Kidney tubule cell (primary cell): ENCODE measurements at regions not wholly inside any gene's neighbourhood (a gene's known extent, or its start where the extent isn't known, plus 50 kb on each side); places are given as distances from the start of the nearest gene placed in this dataset.
A peak's percentile ranks its signal among the peaks of the same experiment; 100 is the strongest.

ENCODE experiments used
- DNase-seq: peaks from one replicate; pipeline ENCODE4 v3.0.0-alpha.2; 2018; ENCODE audit warnings: low spot score

- peak; percentile 81 for DNase-seq
These were observed 59.8 kb downstream of the VAX1 start for GRCh38 chr10:117078168-117078837.

GRCh38 chr10:117075064-117075463, 63.0 kb downstream of the VAX1 start:
- DNase-seq = peak; percentile 45

GRCh38 chr10:117074621-117075020, 63.4 kb downstream of the VAX1 start:
- no peak for DNase-seq

GRCh38 chr10:117071286-117072050, 66.5 kb upstream of the SHTN1 start:
- DNase-seq = no peak
